HG02588 (cell line): ENCODE measurements at regions not wholly inside any gene's neighbourhood (a gene's known extent, or its start where the extent isn't known, plus 50 kb on each side); places are given as distances from the start of the nearest gene placed in this dataset.

Experiments
- ATAC-seq: cut with Tn5 transposase; IDR thresholded peaks from one replicate; pipeline ENCODE4 v1.9.1; 2021; ENCODE audit warnings: mild to moderate bottlenecking, moderate library complexity; ENCODE audit not compliant: unreplicated experiment

- ATAC-seq, result no peak
Observed at GRCh38 chr6:113466526-113466925, 390.6 kb upstream of the MARCKS start.

GRCh38 chr6:113475392-113475791, 381.8 kb upstream of the MARCKS start:
- no peak for ATAC-seq

GRCh38 chr6:113476937-113477839, 380.0 kb upstream of the MARCKS start:
- ATAC-seq, result no peak

- ATAC-seq, result no peak
Observed at GRCh38 chr6:113480616-113481015, 376.5 kb upstream of the MARCKS start.

- ATAC-seq, result no peak
Observed at GRCh38 chr6:113481458-113481857, 375.7 kb upstream of the MARCKS start.

GRCh38 chr6:113481910-113482309, 375.2 kb upstream of the MARCKS start:
- no peak for ATAC-seq

GRCh38 chr6:113482771-113483170, 374.4 kb upstream of the MARCKS start:
- no peak for ATAC-seq

GRCh38 chr6:113486199-113486598, 370.9 kb upstream of the MARCKS start:
- no peak for ATAC-seq

GRCh38 chr6:113487489-113488058, 369.6 kb upstream of the MARCKS start:
- no peak for ATAC-seq

- ATAC-seq, result no peak
Observed at GRCh38 chr6:113488061-113488460, 369.1 kb upstream of the MARCKS start.

- no peak for ATAC-seq
Observed at GRCh38 chr6:113488812-113489685, 368.1 kb upstream of the MARCKS start.

- no peak for ATAC-seq
Observed at GRCh38 chr6:113489952-113490746, 367.0 kb upstream of the MARCKS start.

GRCh38 chr6:113491376-113491775, 365.8 kb upstream of the MARCKS start:
- ATAC-seq, result no peak

GRCh38 chr6:113493991-113494390, 363.2 kb upstream of the MARCKS start:
- ATAC-seq, result no peak

GRCh38 chr6:113495521-113495920, 361.6 kb upstream of the MARCKS start:
- ATAC-seq, result no peak

- ATAC-seq, result no peak
Observed at GRCh38 chr6:113496166-113496565, 361.0 kb upstream of the MARCKS start.

- no peak for ATAC-seq
Observed at GRCh38 chr6:113500221-113500620, 356.9 kb upstream of the MARCKS start.

GRCh38 chr6:113505084-113505699, 352.0 kb upstream of the MARCKS start:
- ATAC-seq, result no peak

GRCh38 chr6:113508249-113508648, 348.9 kb upstream of the MARCKS start:
- no peak for ATAC-seq

GRCh38 chr6:113511100-113511499, 346.0 kb upstream of the MARCKS start:
- no peak for ATAC-seq
